Esophagus mucosa (tissue), 1 donor: ENCODE measurements at regions not wholly inside any gene's neighbourhood (a gene's known extent, or its start where the extent isn't known, plus 50 kb on each side); places are given as distances from the start of the nearest gene placed in this dataset.
"Not testable (repeated sequence)": the region's sequence is repeated elsewhere in the genome, so short reads cannot be mapped to it uniquely, and the experiment has no call there.

Source experiments
- ATAC-seq: fragments of 200-7000 bp; cut with Tn5 transposase; one replicate; pipeline ENCODE4 v1.9.1; 2020
- donor health status: DM: yes; HTN: yes; CAD: no.

GRCh38 chr4:23070848-23071570 lies 378.3 kb downstream of the GBA3 start:
- no peak for ATAC-seq

GRCh38 chr4:23068756-23069155 lies 376.0 kb downstream of the GBA3 start:
- no peak for ATAC-seq

GRCh38 chr4:23068287-23068686 lies 375.6 kb downstream of the GBA3 start:
- ATAC-seq: no peak

- ATAC-seq: no peak
Observed at GRCh38 chr4:23062188-23062587, 369.5 kb downstream of the GBA3 start.

- no peak for ATAC-seq
Observed at GRCh38 chr4:23061431-23061830, 368.7 kb downstream of the GBA3 start.

- ATAC-seq: no peak
Observed at GRCh38 chr4:23060776-23061175, 368.0 kb downstream of the GBA3 start.

- ATAC-seq: no peak
Observed at GRCh38 chr4:23058165-23058776, 365.5 kb downstream of the GBA3 start.

- no peak for ATAC-seq
Observed at GRCh38 chr4:23041501-23041900, 348.8 kb downstream of the GBA3 start.

- no peak for ATAC-seq
Observed at GRCh38 chr4:23040539-23040938, 347.8 kb downstream of the GBA3 start.

GRCh38 chr4:23039818-23040217 lies 347.1 kb downstream of the GBA3 start:
- no peak for ATAC-seq

- ATAC-seq: no peak
Observed at GRCh38 chr4:23038626-23039491, 346.1 kb downstream of the GBA3 start.

GRCh38 chr4:23036921-23037495 lies 344.3 kb downstream of the GBA3 start:
- no peak for ATAC-seq

GRCh38 chr4:23036503-23036902 lies 343.8 kb downstream of the GBA3 start:
- ATAC-seq: no peak

- no peak for ATAC-seq
Observed at GRCh38 chr4:23035521-23036056, 342.9 kb downstream of the GBA3 start.

GRCh38 chr4:23034731-23035130 lies 342.0 kb downstream of the GBA3 start:
- no peak for ATAC-seq

GRCh38 chr4:23033796-23034195 lies 341.1 kb downstream of the GBA3 start:
- ATAC-seq: no peak

GRCh38 chr4:23028875-23029274 lies 336.1 kb downstream of the GBA3 start:
- ATAC-seq: no peak

- no peak for ATAC-seq
Observed at GRCh38 chr4:23023666-23024065, 330.9 kb downstream of the GBA3 start.

- ATAC-seq: no peak
Observed at GRCh38 chr4:23023121-23023520, 330.4 kb downstream of the GBA3 start.

GRCh38 chr4:23022032-23022431 lies 329.3 kb downstream of the GBA3 start:
- ATAC-seq: no peak

GRCh38 chr4:23021040-23021439 lies 328.3 kb downstream of the GBA3 start:
- no peak for ATAC-seq

GRCh38 chr4:23020399-23020798 lies 327.7 kb downstream of the GBA3 start:
- not testable (repeated sequence) for ATAC-seq

GRCh38 chr4:23016981-23017380 lies 324.2 kb downstream of the GBA3 start:
- no peak for ATAC-seq
